SW480 (cell line): ENCODE measurements at regions not wholly inside any gene's neighbourhood (a gene's known extent, or its start where the extent isn't known, plus 50 kb on each side); places are given as distances from the start of the nearest gene placed in this dataset.
"Not testable (repeated sequence)": the region's sequence is repeated elsewhere in the genome, so short reads cannot be mapped to it uniquely, and the experiment has no call there.

Source experiments
- DNase-seq: peaks from one replicate; pipeline ENCODE4 v3.0.0-alpha.2; 2016; ENCODE audit warnings: low spot score

DNA sequence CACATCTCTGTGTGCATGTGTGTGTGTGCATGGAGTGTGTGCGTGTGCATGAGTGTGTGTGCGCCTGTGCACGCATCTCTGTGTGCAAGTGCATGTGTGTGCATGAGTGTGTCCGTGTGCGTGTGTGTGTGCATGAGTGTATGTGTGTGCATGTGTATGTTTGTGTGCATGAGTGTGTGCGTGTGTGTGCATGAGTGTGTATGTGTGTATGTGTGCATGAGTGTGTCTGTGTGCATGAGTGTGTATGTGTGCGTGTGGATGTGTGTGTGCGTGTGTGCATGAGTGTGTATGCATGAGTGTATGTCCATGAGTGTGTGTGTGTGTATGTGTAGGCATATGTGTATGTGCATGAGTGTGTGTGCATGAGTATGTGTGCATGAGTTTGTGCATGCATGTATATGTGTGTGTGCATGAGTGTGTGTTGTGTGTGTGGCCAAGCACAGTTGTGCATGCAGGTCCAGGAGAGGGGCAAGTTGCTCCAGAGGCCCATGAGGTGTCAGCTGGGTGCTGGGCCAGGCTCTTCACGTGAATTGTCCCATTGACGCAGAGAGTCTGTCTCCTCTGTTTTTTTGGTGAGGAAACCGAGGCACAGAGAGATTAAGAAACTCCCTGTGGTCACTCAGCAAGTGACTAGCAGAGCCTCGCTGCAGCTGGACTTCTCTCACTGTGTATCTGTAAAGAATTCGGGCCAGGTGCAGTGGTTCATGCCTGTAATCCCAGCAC lies 75.5 kb downstream of the ASB1 start:
- DNase-seq: no peak

DNA sequence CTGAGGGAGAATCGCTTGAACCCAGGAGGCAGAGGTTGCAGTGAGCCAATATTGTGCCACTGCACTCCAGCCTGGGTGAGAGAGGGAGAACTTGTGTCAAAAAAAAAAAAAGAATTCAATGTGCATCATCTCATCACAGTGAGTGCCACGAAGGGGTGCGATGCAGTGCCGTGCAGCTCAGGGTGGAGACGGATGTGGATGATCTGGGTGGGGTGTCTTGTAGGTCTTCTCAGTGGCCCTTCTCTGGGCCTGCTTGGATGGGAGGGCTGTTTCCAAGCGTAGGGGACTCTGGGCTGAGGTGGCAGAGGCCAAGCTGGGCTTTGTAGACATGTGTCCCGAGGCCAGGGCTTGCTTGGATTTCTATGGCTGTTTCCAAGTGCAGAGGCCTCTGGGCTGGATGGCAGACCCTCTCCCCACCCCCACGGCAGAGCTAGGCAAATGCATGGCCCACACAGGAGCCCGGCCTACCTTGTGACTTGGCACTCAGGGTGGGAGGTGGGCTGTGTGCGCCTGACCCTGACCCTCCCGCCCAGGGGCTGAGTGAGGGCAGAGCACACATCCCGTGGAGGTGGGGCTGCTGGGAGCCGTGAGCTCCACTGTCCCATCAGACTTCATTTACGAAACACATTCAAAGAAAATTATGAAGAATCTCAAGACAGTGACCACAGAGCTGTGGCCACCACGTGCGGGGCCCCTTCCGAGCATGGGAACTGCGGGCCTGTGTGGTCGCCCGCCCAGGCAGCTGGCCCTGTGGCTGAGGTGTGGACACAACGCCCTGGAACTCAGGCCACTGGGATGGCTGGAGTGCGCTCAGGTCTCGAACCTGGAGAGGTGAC lies 76.4 kb downstream of the ASB1 start:
- no peak for DNase-seq

DNA sequence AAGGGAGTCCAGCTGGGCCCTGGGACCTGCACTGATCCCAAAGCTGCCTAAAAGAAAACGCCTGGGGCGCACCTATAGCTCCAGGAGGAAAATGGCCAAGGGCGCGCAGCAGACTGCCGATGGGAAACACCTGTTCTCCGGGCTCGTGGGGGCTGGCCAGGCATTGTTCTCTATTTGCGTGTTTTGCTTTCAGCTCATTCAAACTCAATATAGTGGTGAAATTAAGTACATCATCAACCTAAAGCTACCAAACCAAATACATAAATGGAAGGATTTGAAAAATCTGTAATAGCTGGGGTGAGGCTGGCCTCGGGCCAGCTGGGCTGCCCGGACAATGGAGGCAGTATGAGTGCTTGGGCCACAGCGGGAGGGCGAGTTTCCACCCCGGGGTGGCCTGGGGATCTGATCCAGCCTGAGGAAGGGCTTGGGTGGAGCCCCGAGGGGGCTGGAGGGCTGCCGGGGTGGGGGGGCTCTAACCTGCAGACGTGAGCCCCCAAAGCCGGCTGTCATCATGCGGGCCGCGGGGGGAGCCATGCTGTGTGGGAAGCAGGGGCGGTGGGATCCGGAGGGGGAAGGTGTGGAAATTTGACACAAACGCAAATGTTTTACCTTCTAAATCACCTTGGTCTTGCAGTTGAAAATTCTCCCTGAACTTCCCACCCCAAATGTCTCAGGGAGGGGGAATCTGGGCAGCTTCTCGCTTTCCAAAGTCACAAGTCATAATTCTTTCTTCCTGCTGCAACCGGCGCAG lies 77.6 kb downstream of the ASB1 start:
- DNase-seq: no peak

DNA sequence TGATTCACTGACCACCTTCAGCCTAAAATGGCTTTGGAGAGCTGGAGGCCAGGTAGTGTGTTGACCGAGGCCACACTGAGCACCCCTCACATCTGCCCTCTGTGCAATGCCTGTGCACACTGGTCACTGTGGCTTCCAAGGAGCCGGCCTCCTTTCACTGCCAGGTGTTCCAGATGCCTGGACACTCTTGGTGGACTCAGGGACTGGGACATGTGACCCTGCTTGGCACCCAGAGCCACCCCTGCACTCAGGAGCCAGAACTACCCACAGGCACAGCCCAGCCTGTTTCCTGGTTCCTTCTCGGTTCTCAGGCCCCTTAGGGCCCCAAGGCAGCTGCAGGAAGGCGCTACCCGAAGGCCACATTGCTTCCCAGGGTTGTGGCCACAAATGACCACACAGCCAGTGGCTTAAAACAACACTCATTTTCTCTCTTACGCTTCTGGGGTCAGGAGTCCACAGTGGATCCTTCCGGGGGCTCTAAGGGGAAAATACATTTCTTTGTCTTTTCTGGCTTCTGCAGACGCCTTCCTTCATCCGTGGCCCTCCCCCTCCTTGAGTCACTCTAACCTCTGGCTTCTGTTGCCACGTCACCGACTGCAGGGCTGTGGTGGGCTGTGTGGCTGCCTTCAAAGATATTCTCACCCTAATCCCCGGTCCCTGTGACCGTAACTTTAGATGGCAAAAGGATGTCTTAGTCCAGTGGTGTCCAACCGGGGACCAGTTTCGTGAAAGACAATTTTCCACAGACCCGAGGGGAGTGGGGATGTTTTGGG lies 78.6 kb downstream of the ASB1 start:
- no peak for DNase-seq

DNA sequence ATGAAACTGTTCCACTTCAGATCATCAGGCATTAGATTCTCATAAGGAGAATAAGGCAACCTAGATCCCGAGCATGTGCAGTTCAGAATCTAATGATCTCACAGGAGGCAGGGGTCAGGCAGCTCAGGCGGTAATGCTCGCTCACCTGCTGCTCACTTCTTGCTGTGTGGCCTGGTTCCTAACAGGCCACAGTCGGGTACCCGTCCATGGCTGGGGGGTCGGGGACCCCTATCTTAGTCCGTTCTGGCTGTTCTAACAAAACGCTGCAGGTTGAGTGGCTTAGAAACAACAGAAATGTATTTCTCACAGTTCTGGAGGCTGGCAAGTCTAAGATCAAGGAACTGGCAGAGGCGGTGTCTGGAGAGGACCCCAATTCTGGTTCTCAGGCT lies 79.2 kb downstream of the ASB1 start:
- no peak for DNase-seq

DNA sequence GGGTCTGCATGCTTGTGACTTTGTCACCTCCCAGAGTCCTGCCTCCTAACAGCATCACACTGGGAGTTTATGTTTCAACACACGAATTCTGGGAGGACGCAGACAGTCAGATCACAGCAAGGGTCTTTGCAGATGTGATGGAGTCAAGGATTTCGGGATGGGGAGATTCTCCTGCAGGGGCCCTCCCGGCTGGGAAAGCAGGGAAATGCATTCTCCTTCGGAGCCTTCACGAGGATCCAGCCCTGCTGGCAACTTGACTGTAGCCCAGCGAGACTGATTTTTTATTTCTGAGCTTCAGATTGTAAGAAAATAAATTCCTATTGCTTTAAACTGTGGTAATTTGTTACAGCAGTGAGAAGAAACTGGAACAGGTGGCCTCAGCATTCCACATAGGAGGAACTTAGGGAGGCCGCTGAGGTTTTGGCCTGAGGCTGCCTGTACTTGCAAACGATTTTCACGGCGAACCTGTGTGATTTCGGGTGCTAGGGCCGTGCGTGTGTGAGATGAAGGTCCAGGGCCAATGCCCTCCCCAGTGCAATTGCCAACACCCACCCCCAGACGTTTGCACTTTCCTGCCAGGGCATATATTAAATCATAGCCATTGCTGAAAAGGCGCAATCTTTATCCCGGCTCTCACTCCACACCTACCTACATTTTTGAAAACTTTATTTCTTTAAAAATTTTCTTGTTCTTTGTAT lies 79.8 kb downstream of the ASB1 start:
- DNase-seq: no peak

DNA sequence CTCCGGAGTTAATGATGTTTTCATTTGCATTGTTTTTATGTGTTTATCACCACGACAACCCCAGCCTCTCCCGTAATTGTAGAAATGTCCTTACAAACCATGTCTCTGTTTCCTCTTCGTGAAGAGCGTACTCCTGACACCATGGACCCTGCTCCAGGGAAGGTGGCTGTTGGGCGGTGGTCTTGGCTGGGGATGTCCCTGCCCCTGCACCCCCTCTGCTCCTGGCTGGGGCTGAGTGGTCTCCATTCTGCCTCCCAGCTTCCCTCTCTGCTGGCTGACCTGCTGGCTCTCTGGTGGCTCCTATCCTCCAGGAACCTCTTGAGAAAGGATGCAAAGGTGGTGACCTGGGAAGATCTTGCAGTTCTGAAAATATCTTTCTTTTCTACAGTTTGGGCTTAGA lies 81.1 kb downstream of the ASB1 start:
- no peak for DNase-seq

DNA sequence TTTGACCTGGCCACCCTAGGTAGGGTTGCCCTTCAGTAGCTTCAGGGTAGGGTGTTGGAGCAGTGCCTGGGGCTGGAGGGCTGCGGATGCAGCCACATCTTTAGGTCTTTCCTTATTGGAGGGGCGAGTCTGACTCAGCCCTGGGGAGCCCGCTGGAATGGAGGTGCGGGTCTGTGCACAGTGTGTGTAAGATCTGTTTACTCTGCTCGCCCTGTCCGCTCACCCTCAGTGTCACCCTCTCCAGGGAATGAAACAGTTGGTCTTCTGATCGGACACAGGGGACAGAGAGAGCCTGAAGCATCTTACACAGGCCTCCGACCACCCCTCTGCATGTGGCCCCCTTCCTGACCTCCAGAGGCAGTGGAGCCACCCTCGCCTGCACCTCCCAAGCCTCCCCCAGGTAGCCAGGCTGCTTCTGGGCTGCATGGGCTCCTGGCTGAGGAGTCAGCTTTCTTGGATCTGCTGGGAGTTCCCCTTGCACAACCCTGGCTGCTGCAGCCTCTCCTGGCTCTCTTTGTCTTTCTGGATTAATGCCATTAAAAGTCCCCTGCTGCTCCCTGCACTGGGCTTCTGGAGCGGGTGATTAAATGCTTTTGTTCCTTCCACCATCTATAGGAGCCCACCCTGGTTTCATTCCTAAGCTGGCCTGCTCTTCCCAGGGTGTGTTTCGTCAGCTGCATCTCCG lies 82.6 kb downstream of the ASB1 start:
- no peak for DNase-seq

DNA sequence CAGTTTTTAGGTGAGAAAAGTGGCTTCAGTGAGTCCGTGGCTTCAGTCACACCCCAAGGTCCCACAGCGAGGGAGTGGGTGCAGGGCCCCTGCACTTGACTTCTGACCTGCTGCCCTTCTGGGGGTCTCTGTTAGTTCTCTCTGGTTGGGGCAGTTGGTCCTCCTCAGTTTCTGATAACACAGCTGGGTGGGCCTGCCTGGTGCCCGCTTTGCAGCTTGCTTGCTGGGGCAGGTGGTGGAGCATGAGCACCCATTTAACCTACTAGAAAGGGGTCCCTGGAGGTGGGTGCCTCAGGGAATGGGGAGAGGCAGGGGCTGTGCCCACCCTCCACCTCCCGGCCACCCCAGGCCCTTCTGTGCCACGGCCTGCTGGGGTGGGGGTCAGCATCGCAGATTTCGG lies 83.2 kb downstream of the ASB1 start:
- no peak for DNase-seq

DNA sequence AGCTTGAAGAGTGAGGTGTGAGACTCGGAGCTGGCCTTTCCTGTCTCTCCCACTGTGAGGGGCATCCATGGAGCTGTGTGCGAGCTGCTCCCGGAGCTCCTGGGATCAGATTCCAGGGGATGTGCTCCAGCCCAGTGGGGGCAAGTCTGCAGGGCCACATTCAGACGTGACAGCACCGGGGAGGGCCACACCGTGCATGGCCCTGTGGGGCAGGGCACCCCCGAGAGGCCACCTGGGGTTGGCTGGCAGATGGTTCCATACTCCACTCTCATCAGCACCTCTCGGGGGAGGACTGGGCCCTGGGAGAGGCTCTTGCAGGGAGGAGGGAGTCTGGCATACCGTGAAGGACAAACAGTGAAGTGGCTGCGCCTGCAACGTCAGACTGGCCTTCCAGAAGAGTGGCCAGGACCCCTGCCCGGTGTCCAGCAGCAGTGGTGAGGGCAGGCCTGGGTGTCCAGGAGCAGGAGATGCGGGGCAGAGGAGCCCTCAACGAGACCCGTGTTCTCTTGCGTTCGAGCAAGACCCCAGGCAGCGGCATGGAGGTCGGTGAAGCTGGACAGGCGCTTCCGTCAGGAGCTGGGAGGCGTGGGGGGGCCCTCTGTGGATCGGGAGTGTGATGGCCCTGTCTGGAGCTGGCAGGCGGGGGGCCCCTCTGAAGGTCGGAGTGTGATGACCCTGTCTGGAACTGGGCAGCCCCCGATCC lies 84.3 kb downstream of the ASB1 start:
- DNase-seq: no peak

DNA sequence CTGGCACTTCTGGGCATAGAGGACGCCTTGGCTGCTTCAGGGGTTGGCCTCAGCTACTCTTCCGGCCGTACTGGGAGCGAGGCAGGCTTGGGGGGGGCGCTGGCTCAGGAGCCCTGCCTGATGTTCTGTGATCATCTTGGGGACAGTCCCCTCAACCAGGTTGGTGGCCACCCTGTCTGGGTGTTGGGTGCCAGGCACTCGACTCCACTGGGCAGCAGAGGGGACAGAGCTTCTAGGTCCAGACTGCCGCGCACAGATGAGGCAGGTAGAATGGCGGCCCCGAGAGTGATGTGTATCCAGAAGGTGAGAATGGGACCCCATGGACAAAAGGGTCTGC lies 84.9 kb downstream of the ASB1 start:
- DNase-seq: no peak

DNA sequence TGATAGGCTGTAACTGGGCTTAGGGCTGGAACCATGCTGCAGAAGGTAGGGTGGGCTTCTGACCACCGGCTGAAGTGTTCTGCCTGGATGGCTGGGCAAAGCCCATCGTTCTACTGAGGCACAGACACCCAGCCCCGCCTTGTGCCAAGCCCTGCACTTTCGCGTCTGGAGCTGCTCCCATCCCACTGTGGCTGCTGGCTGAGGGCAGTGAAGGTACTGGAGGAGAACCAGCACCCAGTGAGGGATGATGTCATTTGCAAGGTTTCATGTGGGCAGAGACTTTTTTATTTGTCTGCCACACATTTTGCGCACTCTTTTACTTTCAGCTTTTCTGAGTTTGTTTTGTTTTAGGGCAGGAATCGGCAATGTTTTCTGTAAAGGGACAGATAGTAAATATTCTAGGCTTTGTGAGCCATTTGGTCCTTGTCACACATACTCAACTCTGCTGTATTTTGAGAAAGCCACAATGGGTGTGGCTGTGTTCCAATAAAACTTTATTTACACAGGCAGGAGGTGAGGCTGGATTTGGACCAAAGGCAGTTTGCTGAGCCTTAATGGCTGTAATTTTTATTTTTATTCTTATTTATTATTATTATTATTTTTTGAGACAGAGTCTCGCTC lies 85.6 kb downstream of the ASB1 start:
- no peak for DNase-seq

DNA sequence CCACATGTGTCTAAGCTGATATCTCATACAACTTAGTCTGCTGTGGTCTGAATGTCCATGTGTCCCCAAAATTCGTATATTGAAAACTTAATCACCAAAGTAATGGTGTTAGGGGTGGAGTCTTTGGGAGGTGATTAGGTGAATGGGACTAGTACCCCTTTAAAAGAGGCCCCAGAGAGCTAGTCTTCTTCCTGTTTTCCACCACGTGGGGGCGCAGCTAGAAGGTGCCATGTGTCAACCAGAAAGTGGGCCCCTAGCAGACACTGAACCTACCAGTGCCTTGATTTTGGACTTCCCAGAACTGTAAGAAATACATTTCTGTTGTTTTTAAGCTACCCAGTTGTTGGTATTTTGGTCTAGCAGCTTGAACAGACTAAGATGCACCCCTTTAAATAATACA lies 86.6 kb downstream of the ASB1 start:
- peak; percentile 33 for DNase-seq

DNA sequence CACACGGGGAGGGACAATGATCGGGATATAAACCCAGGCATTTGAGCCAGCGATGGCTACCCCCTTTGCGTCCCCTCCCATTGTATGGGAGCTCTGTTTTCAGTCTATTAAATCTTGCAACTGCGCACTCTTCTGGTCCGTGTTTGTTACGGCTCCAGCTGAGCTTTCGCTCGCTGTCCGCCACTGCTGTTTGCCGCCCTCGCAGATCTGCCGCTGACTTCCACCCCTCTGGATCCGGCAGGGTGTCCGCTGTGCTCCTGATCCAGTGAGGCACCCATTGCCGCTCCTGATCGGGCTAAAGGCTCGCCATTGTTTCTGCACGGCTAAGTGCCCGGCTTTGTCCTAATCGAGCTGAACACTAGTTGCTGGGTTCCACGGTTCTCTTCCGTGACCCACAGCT lies 87.3 kb downstream of the ASB1 start:
- not testable (repeated sequence) for DNase-seq

DNA sequence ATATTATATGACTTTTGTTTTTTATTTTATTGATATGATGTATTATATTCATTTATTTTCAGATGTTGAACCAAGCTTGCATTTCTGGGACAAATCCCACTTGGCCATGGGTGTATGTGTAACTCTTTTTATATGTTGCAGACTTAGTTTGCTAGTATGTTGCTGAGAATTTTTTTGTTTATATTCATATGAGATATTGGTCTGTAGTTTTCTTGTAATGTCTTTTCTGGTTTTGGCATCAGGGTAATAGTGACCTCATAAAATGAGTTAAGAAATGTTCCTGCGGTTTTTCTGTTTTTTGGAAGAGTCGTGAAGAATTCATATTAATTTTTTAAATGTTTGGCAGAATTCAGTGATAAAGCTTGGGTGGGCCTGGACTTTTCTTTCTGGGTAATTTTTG lies 88.7 kb downstream of the ASB1 start:
- no peak for DNase-seq

DNA sequence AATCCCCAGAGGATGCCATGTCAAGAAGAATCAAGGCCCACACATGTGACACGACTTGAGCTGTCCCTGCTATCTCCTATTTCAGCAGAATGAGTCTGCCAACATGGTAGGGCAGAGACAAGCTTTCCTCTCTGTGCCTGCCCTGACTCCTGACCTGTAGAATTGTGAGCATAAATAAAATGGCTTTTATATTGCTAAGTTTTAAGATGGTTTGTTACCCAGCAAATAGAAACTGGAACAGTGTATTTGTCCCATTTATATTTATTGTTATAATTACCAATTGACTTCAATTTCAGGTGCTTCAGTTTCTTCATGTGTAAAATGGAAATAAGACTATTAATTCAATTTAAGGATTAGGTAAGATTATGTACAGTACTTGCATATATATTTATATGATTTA lies 90.5 kb downstream of the ASB1 start:
- no peak for DNase-seq

DNA sequence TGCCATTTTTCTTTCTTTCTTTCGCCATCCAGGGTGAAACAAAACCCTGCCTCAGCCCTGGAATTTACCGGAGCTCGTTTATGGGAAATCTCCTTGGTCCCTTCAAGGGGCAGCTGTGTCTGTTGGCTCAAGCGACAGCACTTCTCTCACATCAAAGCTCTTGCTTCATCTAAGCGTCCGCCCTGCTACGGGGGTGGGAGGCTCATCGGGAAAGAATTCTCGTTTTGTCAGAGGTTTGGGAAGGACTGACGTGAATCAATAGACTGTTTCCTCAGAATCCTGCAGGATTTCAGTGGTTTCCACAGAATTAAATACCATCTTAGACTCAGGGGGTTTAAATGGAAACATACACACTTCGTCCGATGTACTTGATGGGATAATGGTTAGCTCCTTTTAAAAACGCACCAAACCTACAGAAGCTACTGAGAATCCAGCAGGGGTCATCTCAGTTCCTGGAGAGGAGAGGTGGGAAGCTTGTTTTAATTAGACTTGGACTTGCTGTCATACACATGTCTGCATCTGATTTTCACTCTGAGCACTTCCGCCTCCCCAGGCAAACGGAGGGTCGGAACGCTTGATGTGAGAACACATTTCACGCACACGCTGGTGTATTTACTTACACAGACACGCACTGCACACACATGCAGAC lies 91.6 kb downstream of the ASB1 start:
- no peak for DNase-seq

DNA sequence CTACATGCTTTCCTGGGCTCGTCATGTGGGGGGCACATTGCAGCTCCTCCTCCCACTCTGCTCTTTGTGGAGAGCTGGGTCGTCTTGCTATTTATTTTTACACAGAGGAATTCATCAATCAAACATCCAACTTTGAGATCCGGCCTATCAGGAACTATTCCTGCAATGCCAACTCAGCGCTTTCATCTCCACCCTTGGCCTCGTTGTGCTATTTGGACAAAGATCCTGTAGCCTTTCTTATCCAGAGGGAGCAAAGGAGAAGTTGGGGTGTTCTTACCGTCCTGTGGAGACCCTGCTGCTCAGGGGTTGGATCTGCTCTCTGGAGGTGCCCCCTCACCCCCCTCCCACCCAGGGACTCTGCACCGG lies 92.1 kb downstream of the ASB1 start:
- DNase-seq: no peak

DNA sequence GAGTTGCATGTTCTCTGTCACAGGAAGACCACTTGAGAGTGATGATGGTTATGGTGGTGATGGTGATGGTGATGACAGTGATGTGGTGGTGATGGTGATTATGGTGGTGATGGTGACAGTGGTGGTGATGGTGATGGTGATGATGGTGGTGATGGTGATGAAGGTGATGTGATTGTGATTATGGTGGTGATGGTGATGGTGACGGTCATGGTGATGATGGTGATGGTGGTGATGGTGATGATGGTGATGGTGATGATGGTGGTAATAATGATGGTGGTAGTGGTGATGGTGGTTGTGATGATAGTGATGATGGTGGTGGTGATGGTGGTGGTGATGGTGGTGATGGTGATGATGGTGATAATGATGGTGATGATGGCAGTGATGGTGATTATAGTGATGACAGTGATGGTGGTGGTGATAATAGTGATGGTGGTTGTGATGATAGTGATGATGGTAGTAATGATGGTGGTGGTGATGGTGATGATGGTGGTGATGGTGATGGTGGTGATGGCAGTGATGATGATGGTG lies 93.7 kb downstream of the ASB1 start:
- no peak for DNase-seq
